ENCODE measurements at regions not wholly inside any gene's neighbourhood (a gene's known extent, or its start where the extent isn't known, plus 50 kb on each side); places are given as distances from the start of the nearest gene placed in this dataset.
"Not testable (repeated sequence)": the region's sequence is repeated elsewhere in the genome, so short reads cannot be mapped to it uniquely, and the experiment has no call there.

DNA sequence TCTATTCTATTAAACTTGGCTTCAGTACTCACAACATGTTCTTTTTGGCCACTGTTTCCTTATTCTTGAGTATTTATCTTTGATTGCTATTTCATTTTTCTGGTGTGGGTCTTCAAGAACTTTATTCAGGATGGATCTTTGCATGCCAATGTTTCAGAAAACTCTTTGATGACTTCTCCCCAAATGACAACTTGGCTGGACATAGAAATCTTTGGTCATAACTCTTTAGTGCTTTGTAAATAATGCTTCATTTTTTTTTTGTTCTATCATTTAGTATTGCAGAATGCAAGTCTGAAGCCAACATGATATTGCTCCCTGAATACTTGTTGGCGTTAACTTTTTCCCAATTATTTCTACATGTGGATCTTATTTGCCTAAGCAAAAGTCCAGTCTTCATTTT, 103.6 kb upstream of the HS3ST2 start:
- BruUV-seq (replicated peaks): no TSS peak
- Mint-ChIP-seq H3K4me3 (ENCODE audit: unreplicated experiment) (no peak overlapping the region), H3K9me3 (ENCODE audit: unreplicated experiment) (no peaks in the 10 kb centered on the region)

DNA sequence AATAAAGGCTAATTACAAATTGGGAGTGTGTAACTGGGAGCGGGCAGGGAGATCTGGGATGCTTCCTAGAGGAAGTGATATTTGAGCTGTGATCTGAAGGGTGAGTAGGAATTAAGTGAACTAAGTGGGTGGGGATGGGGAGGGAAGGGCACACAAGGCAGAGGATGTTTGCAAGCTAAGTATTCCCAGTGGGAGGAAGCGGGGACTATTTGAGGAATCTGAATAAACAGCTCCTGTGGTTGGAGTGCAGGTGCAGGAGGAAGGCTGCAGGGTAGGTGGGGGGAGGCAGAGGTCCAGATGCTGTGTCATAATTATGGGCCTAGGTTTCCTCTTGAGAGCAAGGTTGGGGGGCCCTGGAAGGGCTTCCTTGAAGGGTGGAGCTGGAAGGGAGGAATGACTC, 102.1 kb upstream of the HS3ST2 start:
- no TSS peak for BruUV-seq (replicated peaks)
- no peak overlapping the region for H3K4me3 Mint-ChIP-seq (ENCODE audit: unreplicated experiment)
- H3K27me3 Mint-ChIP-seq (ENCODE audit: insufficient read depth, unreplicated experiment): peaks cover 16% of the 10 kb centered on the region
- no peaks in the 10 kb centered on the region for H3K9me3 Mint-ChIP-seq (ENCODE audit: unreplicated experiment)
- CTCF ChIA-PET: no interaction called here
- no peaks in the 10 kb centered on the region for H3K4me1 Mint-ChIP-seq (ENCODE audit: insufficient read depth, unreplicated experiment)
- TF ChIP-seq, protein P1, sequence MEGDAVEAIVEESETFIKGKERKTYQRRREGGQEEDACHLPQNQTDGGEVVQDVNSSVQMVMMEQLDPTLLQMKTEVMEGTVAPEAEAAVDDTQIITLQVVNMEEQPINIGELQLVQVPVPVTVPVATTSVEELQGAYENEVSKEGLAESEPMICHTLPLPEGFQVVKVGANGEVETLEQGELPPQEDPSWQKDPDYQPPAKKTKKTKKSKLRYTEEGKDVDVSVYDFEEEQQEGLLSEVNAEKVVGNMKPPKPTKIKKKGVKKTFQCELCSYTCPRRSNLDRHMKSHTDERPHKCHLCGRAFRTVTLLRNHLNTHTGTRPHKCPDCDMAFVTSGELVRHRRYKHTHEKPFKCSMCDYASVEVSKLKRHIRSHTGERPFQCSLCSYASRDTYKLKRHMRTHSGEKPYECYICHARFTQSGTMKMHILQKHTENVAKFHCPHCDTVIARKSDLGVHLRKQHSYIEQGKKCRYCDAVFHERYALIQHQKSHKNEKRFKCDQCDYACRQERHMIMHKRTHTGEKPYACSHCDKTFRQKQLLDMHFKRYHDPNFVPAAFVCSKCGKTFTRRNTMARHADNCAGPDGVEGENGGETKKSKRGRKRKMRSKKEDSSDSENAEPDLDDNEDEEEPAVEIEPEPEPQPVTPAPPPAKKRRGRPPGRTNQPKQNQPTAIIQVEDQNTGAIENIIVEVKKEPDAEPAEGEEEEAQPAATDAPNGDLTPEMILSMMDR (IDR thresholded peaks at IDR 0.05; ENCODE audit: unreplicated experiment): no peak
- intact Hi-C loops (cut with micrococcal nuclease): no loop called here
- no peak for DNase-seq (ENCODE audit: unreplicated experiment)
- H3K27ac Mint-ChIP-seq (ENCODE audit: low read depth, unreplicated experiment): no peak overlapping the region
- no peaks in the 10 kb centered on the region for H3K36me3 Mint-ChIP-seq (ENCODE audit: insufficient read depth, unreplicated experiment)
- POLR2A ChIA-PET: no interaction called here

More for the DNA sequence above, 103.6 kb upstream of the HS3ST2 start:
- TF ChIP-seq, protein P1 (IDR thresholded peaks at IDR 0.05; ENCODE audit: unreplicated experiment): no peak
- Mint-ChIP-seq H3K27ac (ENCODE audit: low read depth, unreplicated experiment) (no peak overlapping the region), H3K36me3 (ENCODE audit: insufficient read depth, unreplicated experiment) (no peaks in the 10 kb centered on the region), H3K27me3 (ENCODE audit: insufficient read depth, unreplicated experiment) (peaks cover 16% of the 10 kb centered on the region), H3K4me1 (ENCODE audit: insufficient read depth, unreplicated experiment) (no peaks in the 10 kb centered on the region)
- intact Hi-C loops (cut with micrococcal nuclease): no loop called here
- ChIA-PET POLR2A (no interaction called here), CTCF (no interaction called here)
- DNase-seq (ENCODE audit: unreplicated experiment): no peak

DNA sequence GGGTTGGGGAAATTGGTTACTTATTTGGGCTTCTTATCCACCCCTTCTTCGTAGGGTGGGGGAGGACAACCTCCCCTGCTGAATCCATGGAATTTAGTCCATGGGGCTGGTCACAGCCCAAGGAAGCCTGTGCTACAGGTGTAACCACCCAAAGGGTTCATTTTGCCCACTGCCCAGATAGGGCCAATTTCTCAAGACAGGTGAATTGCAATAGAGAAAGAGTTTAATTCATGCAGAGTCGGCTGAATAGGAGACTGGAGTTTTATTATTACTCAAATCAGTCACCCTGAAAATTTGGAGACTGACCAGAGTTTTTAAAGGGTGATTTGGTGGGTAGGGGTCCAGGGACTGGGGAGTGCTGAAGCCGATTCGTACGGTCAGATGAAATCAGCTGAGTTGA, 101.5 kb upstream of the HS3ST2 start:
- TF ChIP-seq, protein P1 (IDR thresholded peaks at IDR 0.05; ENCODE audit: unreplicated experiment): no peak
- Mint-ChIP-seq H3K27me3 (ENCODE audit: insufficient read depth, unreplicated experiment) (peaks cover 16% of the 10 kb centered on the region), H3K4me3 (ENCODE audit: unreplicated experiment) (no peak overlapping the region), H3K27ac (ENCODE audit: low read depth, unreplicated experiment) (no peak overlapping the region), H3K36me3 (ENCODE audit: insufficient read depth, unreplicated experiment) (no peaks in the 10 kb centered on the region), H3K9me3 (ENCODE audit: unreplicated experiment) (no peaks in the 10 kb centered on the region), H3K4me1 (ENCODE audit: insufficient read depth, unreplicated experiment) (no peaks in the 10 kb centered on the region)
- CTCF ChIA-PET: no interaction called here
- no TSS peak for BruUV-seq (replicated peaks)
- DNase-seq (ENCODE audit: unreplicated experiment): no peak
- POLR2A ChIA-PET: interaction anchor here (0.6 kb wide), 1 partner anchor 123 kb away, joined by 3 read pairs; no protein-coding TSS in a partner anchor
- intact Hi-C loops (cut with micrococcal nuclease): no loop called here

DNA sequence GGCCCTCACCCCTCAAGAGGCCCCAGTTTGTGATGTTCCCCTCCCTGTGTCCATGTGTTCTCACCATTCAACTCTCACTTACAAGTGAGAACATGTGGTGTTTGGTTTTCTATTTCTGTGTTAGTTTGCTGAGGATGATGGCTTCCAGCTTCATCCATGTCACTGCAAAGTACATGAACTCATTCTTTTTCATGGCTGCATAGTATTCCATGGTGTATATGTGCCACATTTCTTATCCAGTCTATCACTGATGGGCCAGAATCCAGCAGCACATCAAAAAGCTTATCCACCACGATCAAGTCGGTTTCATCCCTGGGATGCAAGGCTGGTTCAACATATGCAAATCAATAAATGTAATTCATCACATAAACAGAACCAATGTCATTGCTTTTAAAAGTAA, 95.4 kb upstream of the HS3ST2 start:
- BruUV-seq (replicated peaks); H3K36me3 Mint-ChIP-seq (ENCODE audit: insufficient read depth, unreplicated experiment); DNase-seq (ENCODE audit: unreplicated experiment); H3K4me1 Mint-ChIP-seq (ENCODE audit: insufficient read depth, unreplicated experiment); POLR2A ChIA-PET; H3K27ac Mint-ChIP-seq (ENCODE audit: low read depth, unreplicated experiment); intact Hi-C loops (cut with micrococcal nuclease); H3K9me3 Mint-ChIP-seq (ENCODE audit: unreplicated experiment); H3K4me3 Mint-ChIP-seq (ENCODE audit: unreplicated experiment): not testable (repeated sequence)
- peaks cover 29% of the 10 kb centered on the region for H3K27me3 Mint-ChIP-seq (ENCODE audit: insufficient read depth, unreplicated experiment)
- CTCF ChIA-PET: interaction anchor here (0.6 to 0.7 kb wide), 2 partner anchors 12 to 281 kb away, joined by 3 to 4 read pairs; no protein-coding TSS in a partner anchor

DNA sequence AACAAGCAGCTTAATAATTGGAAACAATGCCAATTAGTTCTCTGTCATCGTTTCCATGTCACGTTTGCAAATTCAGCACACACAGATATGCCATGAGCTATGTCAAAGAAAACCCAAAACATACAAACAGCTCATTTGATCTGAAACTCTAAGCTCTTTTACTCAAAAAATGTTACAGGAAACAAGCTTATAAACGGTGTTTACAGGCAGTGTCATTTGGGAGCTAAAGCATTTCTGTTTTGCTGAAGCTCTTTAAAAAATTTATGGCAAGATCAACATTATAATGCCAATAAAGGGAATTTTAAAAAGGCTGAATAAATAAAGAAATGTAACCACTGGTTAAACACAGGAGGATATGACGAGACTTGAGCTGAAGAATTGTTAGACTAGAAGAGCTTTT, 94.0 kb upstream of the HS3ST2 start:
- intact Hi-C loops (cut with micrococcal nuclease): no loop called here
- DNase-seq (ENCODE audit: unreplicated experiment): no peak
- Mint-ChIP-seq H3K4me1 (ENCODE audit: insufficient read depth, unreplicated experiment) (no peaks in the 10 kb centered on the region), H3K4me3 (ENCODE audit: unreplicated experiment) (no peak overlapping the region), H3K36me3 (ENCODE audit: insufficient read depth, unreplicated experiment) (no peaks in the 10 kb centered on the region), H3K27ac (ENCODE audit: low read depth, unreplicated experiment) (no peak overlapping the region), H3K9me3 (ENCODE audit: unreplicated experiment) (no peaks in the 10 kb centered on the region), H3K27me3 (ENCODE audit: insufficient read depth, unreplicated experiment) (peaks cover 29% of the 10 kb centered on the region)
- BruUV-seq (replicated peaks): no TSS peak
- ChIA-PET CTCF (interaction anchor here (0.6 to 0.7 kb wide), 2 partner anchors 176 to 294 kb away, joined by 3 to 4 read pairs; no protein-coding TSS in a partner anchor), POLR2A (no interaction called here)
- TF ChIP-seq, protein P1 (IDR thresholded peaks at IDR 0.05; ENCODE audit: unreplicated experiment): no peak

All from MCF 10A (cell line).